GM23248 (cell line): ENCODE measurements at regions not wholly inside any gene's neighbourhood (a gene's known extent, or its start where the extent isn't known, plus 50 kb on each side); places are given as distances from the start of the nearest gene placed in this dataset.

Source experiments
- EZH2 ChIP-seq: fragments of 200-600 bp; sonication (generic); IDR thresholded peaks from 2 replicates; pipeline ENCODE4 v1.6.1; 2018; ENCODE audit warnings: antibody characterized with exemption, mild to moderate bottlenecking; ENCODE audit not compliant: insufficient read depth, poor library complexity, severe bottlenecking
- EZH2phosphoT487 ChIP-seq: fragments of 200-600 bp; sonication (generic); IDR thresholded peaks from 2 replicates; pipeline ENCODE4 v1.6.1; 2018; ENCODE audit warnings: antibody characterized with exemption, moderate library complexity, mild to moderate bottlenecking, low read depth; ENCODE audit not compliant: insufficient read depth

GRCh38 chrX:14406225-14406624, 123.1 kb upstream of the GLRA2 start:
- TF ChIP-seq EZH2phosphoT487 (no peak), EZH2 (no peak)
